ENCODE measurements at regions not wholly inside any gene's neighbourhood (a gene's known extent, or its start where the extent isn't known, plus 50 kb on each side); places are given as distances from the start of the nearest gene placed in this dataset.

DNA sequence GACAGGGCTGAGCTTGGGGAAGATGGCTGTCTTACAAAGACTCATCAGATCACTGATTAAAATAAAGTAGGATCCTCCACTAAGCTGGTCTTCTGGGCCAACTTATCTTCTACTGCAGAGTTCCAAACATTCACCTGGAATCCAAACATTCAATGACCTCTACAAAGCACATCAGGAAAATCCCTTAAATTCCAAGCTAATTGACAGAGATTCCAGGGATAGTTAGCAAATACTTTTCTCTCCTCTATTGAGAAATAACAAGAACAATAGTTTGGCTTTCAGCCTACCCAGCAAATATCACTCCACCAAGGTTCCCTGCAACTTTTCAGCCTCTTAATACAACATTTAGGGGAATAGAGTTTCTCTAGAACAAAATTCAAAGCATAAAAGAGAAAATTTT, 140.6 kb upstream of the LIFR start:
- TF ChIP-seq POLR2AphosphoS5 (IDR thresholded peaks at IDR 0.05) = no peak
- no peak for TF ChIP-seq CTCF (IDR thresholded peaks at IDR 0.05)
- TF ChIP-seq POLR2A (IDR thresholded peaks at IDR 0.05) = no peak
- no peak for TF ChIP-seq EP300 (IDR thresholded peaks at IDR 0.05)
